HepG2 (cell line): ENCODE measurements at regions not wholly inside any gene's neighbourhood (a gene's known extent, or its start where the extent isn't known, plus 50 kb on each side); places are given as distances from the start of the nearest gene placed in this dataset.

Experiments used
- FOXK1 ChIP-seq: sonication (generic); formaldehyde crosslinking; IDR thresholded peaks from 2 replicates; pipeline ENCODE4 v1.4.0; 2020; ENCODE audit warnings: low read depth, missing genetic modification reagents, borderline replicate concordance
- GABPA ChIP-seq, 2 experiments: IDR thresholded peaks; 2 replicates each; pipeline ENCODE4 v1.6.1; 2011 to 2016; ENCODE audit warnings: low read depth in 2 of 2, low read length in 1 of 2, missing biosample characterization in 1 of 2, missing genetic modification characterization in 1 of 2
- HNRNPUL1 ChIP-seq: fragments of 200-400 bp; formaldehyde crosslinking; IDR thresholded peaks from 2 replicates; pipeline ENCODE4 v1.6.1; 2017; ENCODE audit warnings: low read depth, mild to moderate bottlenecking, low read length, moderate library complexity
- RXRA ChIP-seq: sonication (generic); formaldehyde crosslinking; IDR thresholded peaks from 2 replicates; pipeline ENCODE4 v1.5.1; 2020; ENCODE audit warnings: missing genetic modification reagents
- SRF ChIP-seq: IDR thresholded peaks from 2 replicates; pipeline ENCODE4 v1.6.1; 2011; ENCODE audit warnings: mild to moderate bottlenecking, low read depth, low read length, moderate library complexity
- YY1 ChIP-seq: IDR thresholded peaks from 2 replicates; pipeline ENCODE4 v1.6.1; 2011; ENCODE audit warnings: low read length, low read depth, moderate library complexity, mild to moderate bottlenecking; ENCODE audit not compliant: insufficient read depth, insufficient replicate concordance
- ZNF766 ChIP-seq: sonication (generic); formaldehyde crosslinking; IDR thresholded peaks from 2 replicates; pipeline ENCODE4 v1.5.0; 2020; ENCODE audit warnings: missing genetic modification reagents, borderline replicate concordance
- ZNF781 ChIP-seq: sonication (generic); formaldehyde crosslinking; IDR thresholded peaks from 2 replicates; pipeline ENCODE4 v1.5.1; 2020; ENCODE audit warnings: borderline replicate concordance, mild to moderate bottlenecking, missing genetic modification reagents; ENCODE audit errors: not compliant biosample characterization

DNA sequence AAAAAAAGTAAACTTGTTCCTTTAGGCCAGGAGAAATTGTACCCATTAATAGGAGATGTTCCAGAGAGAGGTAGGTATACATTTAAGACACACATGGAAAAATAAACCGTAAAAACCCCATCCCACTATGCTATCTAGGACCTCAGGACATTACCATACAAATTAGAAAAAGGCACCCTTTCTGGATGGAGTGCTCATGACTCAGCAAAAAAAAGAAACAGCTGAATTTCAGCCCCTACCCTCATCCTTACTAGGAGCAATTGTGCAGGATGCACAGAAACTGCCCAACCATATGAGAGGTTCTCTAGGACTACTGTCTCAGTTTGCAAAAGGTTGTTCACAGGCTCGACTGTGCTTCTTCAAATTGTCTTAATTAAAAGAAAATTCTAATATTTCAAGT is 368.2 kb downstream of the HINT1 start:
- no peak for TF ChIP-seq FOXK1 (CRISPR knock-in tag)
- no peak for TF ChIP-seq SRF
- no peak for TF ChIP-seq YY1
- no peak for TF ChIP-seq ZNF781
- TF ChIP-seq GABPA (IDR thresholded peaks at IDR 0.05; ENCODE audit: low read depth, low read length) = no peak
- TF ChIP-seq GABPA (CRISPR knock-in tag; IDR thresholded peaks at IDR 0.05; ENCODE audit: low read depth) = no peak
- no peak for TF ChIP-seq ZNF766 (CRISPR knock-in tag)
- no peak for TF ChIP-seq RXRA
- TF ChIP-seq HNRNPUL1 = no peak
